ENCODE measurements at regions not wholly inside any gene's neighbourhood (a gene's known extent, or its start where the extent isn't known, plus 50 kb on each side); places are given as distances from the start of the nearest gene placed in this dataset.
"Not testable (repeated sequence)": the region's sequence is repeated elsewhere in the genome, so short reads cannot be mapped to it uniquely, and the experiment has no call there.

- no peak for DNase-seq
Measured at GRCh38 chr9:85322592-85322991, 419.2 kb downstream of the AGTPBP1 start.

GRCh38 chr9:85321561-85321960 lies 420.2 kb downstream of the AGTPBP1 start:
- DNase-seq: no peak

- no peak for DNase-seq
Measured at GRCh38 chr9:85319936-85320656, 421.7 kb downstream of the AGTPBP1 start.

DNA sequence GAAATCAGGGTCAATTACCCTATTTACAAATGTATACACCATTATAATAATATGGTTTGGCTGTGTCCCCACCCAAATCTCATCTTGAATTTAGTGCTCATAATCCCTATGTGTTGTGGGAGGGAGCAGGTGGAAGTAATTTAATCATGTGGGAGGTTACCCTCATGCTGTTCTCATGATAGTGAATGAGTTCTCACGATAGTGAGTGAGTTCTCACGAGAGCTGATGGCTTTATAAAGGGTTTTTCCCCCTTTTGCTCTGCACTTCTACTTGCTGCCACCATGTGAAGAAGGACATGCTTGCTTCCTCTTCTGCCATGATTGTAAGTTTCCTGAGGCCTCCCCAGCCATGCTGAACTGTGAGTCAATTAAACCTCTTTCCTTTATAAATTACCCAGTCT lies 426.2 kb downstream of the AGTPBP1 start:
- DNase-seq: not testable (repeated sequence)

- no peak for DNase-seq
Measured at GRCh38 chr9:85310573-85310972, 431.2 kb downstream of the AGTPBP1 start.

DNA sequence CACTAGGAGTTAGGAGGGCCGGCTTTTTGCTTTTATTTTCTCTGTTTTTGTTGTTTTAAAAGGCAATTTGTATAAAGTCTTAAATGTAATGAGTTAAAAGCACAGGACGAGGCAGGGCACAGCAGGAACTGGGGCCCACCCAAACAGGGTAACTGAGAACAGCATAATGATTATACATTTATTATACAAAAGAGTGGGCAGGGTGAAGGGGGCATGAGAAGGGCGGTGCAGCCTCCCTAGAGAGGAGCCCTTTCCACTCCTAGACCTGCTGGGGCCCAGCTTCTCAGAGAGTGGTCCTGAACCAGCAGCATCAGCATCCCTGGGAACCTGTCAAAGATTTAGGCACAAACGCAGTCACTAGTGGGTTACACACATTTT lies 438.0 kb downstream of the AGTPBP1 start:
- DNase-seq: no peak

DNA sequence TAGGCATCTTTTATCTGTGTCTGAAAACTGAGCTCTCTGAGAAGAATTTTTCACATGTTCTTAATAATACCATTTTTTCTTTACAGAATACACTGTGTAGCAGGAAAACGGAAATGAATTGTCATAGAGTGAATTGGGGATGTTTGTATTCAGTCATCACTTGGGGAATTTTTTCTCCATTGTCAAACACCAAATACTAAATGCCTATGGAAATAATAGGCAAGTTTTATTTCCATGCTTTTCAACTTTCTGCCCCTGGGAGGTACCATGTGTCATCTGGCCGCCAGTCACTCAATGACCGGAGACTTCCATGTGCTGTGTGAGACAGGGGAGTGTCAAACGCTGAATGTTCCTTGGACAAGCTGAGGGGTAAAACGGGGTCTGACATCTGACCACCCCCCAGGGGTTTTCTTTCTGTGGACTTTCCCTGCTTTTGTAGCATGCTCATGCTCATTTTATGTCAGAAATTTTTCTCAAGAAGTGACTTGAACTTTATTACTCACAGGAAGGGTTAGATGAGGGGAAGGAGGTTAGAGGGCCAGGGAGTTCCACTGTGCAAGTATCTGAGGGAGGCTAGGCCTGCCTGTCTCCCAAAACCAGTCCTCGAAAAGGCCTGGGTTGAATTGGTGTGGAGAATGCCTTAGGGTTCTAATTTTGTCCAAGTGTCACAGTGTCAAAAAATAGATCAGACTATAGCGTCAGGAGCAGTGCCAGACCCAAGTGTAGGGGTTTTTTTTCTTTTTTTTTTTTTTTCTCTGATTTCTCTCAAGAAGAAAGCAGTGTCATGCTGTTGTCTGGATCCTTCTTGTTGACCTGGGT lies 438.6 kb downstream of the AGTPBP1 start:
- no peak for DNase-seq

GRCh38 chr9:85298499-85298898 lies 443.3 kb downstream of the AGTPBP1 start:
- no peak for DNase-seq

DNA sequence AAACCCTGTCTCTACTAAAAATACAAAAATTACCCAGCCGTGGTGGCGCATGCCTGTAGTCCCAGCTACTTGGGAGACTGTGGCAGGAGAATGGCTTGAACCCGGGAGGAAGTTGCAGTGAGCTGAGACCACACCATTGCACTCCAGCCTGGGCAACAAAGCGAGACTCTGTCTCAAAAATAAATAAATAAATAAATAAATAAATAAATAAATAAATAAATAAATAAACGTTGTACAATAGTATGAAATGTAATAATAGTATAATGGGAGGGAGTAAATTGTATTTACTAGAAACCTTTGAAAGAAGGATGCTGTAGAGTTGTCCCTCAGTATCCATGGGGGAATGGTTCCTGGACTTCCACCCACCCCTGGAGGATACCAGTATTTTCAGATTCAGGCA lies 446.5 kb downstream of the AGTPBP1 start:
- DNase-seq: not testable (repeated sequence)

- DNase-seq: no peak
Measured at GRCh38 chr9:85292261-85292660, 449.5 kb downstream of the AGTPBP1 start.

GRCh38 chr9:85291266-85291665 lies 450.5 kb downstream of the AGTPBP1 start:
- no peak for DNase-seq

GRCh38 chr9:85290019-85290418 lies 451.7 kb downstream of the AGTPBP1 start:
- DNase-seq: peak in 1 of 4 experiments; percentile 0

DNA sequence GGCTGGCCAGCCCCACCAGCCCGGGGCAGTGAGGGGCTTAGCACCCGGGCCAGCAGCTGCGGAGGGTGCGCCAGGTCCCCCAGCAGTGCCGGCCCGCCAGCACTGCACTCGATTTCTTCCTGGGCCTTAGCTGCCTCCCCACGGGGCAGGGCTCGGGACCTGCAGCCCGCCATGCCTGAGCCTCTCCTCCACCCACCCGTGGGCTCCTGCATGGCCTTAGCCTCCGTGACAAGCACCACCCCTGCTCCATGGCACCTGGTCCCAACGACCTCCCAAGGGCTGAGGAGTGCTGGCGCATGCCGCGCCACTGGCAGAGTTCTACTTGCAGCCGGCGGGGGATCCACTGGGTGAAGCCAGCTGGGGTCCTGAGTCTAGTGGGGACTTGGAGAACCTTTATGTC lies 452.6 kb downstream of the AGTPBP1 start:
- DNase-seq: no peak

GRCh38 chr9:85283421-85283820 lies 458.3 kb downstream of the AGTPBP1 start:
- no peak for DNase-seq

DNA sequence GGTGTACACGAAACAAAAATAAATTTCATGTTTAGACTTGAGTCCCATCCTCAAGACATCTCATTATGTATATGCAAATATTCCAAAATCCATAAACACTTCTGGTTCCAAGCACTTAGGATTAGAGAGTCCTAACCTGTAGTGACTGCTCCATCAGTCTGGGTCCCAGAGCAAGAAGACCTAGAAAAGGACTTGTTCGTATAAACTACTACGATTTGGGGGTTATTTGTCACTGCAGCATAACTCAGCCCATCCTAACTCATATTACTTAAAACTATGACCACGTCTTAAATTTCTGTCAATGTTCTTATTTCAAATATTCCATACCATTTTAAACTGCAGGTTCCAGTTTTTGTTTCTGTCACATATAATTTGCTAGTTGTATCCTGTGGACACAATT lies 463.0 kb downstream of the AGTPBP1 start:
- DNase-seq: no peak

DNA sequence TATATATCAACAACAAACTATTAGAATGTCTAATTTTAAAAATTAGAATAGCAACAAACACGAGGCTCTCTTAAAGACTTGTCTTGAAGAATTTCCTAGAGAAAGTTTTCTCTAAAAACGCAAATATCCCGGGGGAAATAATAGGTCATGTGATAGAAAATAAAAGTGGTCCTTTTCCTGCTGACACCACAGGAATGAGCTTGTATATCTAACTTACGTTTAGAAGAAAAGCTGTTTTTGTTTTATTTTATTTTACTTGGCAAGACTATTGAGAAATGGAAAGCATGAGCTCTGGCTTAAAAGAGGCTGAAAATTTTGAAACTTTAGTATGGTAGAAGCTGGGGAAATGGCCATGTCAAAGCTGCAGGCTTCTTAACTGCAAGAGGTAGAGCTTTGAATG lies 465.0 kb downstream of the AGTPBP1 start:
- no peak for DNase-seq

GRCh38 chr9:85269811-85270210 lies 471.9 kb downstream of the AGTPBP1 start:
- no peak for DNase-seq

- DNase-seq: no peak
Measured at GRCh38 chr9:85268131-85268530, 473.6 kb downstream of the AGTPBP1 start.

DNA sequence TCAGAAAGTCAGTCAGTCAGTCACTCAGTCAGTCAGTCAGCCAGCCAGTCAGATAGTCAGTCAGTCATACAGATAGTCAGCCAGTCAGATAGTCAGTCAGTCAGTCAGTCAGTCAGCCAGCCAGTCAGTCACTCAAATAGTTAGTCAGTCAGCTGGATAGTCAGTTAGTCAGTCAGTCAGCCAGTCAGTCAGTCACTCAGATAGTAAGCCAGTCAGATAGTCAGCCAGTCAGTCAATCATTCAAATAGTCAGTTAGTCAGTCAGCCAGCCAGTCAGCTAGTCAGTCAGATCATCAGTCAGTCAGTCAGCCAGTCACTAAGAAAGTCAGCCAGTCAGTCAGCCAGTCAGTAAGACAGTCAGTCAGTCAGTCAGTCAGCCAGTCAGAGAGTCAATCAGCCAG lies 477.1 kb downstream of the AGTPBP1 start:
- DNase-seq: no peak

DNA sequence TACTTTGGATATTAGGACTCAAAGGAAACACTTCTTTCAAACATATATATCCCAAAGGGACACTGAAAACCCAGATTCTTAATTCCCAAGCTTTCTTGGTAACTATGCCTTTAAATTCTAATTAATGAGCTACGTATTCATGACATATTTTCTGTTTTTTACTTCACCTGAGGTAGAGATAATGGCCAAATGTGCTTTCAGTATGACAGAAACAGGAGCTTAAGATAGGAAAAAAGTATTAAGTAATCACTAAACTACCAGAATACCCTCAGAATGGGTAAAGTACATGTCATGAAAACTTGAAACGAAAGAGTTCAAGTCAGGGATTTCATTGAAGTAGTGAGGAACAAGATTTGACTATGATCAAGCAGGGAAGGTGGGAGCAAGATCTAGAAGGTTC lies 478.5 kb downstream of the AGTPBP1 start:
- no peak for DNase-seq

DNA sequence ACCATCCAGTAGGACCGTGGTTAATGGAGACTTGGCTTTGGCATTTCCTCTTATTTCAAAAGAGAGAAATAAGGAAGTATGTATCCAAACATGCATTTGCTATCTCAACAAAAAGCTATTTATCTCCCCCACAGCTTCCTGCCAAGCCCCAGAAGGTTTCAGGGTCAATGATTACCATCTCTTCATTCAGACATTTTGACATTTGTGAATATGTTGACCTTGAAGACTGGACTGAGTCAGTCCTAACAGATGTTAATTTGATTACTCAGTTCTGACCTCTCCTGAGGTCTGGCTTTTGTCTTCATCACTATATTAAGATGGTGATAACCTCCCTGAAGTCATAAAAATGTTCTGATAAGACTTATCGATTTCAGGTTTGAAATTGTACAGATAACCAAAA lies 479.4 kb downstream of the AGTPBP1 start:
- no peak for DNase-seq

- no peak for DNase-seq
Measured at GRCh38 chr9:85260275-85260845, 481.4 kb downstream of the AGTPBP1 start.

DNA sequence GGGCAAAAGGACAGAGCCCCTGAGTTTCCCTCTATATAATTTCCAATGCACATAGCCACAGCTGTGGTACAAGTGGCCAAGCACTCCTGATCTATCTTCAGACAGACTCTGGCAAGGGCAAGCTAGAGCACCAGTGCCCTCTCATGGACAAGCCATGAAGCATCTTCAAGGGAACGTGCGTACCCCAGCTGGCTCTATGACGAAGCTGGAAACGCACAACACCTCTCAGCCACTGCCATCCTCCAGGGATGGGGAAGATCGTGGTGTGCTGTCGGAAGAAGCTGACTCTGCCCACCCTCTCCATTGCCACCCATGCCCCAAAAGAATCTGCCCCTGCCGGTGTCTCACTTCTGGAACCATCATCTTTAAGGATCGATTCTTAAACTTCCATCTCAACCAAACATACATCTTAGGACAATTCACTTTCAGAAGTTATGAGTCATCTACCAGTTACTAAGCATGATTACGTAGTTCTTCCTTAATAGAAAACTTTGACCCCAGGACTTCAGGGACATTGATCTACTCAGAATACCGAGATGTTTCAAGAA lies 482.9 kb downstream of the AGTPBP1 start:
- DNase-seq: no peak

- no peak for DNase-seq
Measured at GRCh38 chr9:85258236-85258635, 483.5 kb downstream of the AGTPBP1 start.

Data from activated naive CD4-positive, alpha-beta T cell (primary cell).